Progenitor cell of endocrine pancreas (in vitro differentiated cells): ENCODE measurements at regions not wholly inside any gene's neighbourhood (a gene's known extent, or its start where the extent isn't known, plus 50 kb on each side); places are given as distances from the start of the nearest gene placed in this dataset.

ENCODE experiments used
- DNase-seq: peaks from one replicate; pipeline ENCODE4 v3.0.0; 2021; ENCODE audit warnings: low spot score; ENCODE audit not compliant: unreplicated experiment
- H3K27ac Mint-ChIP-seq: 2 replicates; pipeline ENCODE4 v1.8.0; 2021; ENCODE audit warnings: mild to moderate bottlenecking, moderate library complexity, mixed read lengths
- H3K27me3 Mint-ChIP-seq: 2 replicates; pipeline ENCODE4 v1.8.0; 2021; ENCODE audit warnings: mixed read lengths
- H3K36me3 Mint-ChIP-seq: 2 replicates; pipeline ENCODE4 v1.8.0; 2022; ENCODE audit warnings: mixed read lengths; ENCODE audit not compliant: insufficient read depth
- H3K4me1 Mint-ChIP-seq: 2 replicates; pipeline ENCODE4 v1.8.0; 2021; ENCODE audit warnings: low read depth, mixed read lengths
- H3K4me3 Mint-ChIP-seq: 2 replicates; pipeline ENCODE4 v1.8.0; 2021; ENCODE audit warnings: low read depth, mild to moderate bottlenecking, moderate library complexity, mixed read lengths
- H3K9me3 Mint-ChIP-seq: 2 replicates; pipeline ENCODE4 v1.8.0; 2021; ENCODE audit warnings: low read depth, mixed read lengths
- CTCF ChIP-seq: fragments of 200-600 bp; sonication (generic); IDR thresholded peaks from one replicate; pipeline ENCODE4 v1.5.0; 2021; ENCODE audit warnings: antibody characterized with exemption, mild to moderate bottlenecking; ENCODE audit not compliant: unreplicated experiment

- H3K9me3 Mint-ChIP-seq: peaks cover 22% of the 10 kb centered on the region
- H3K4me1 Mint-ChIP-seq: peaks cover 2% of the 10 kb centered on the region
- TF ChIP-seq CTCF: no peak
- no peak for DNase-seq
- H3K36me3 Mint-ChIP-seq: no peaks in the 10 kb centered on the region
- no peaks in the 10 kb centered on the region for H3K27me3 Mint-ChIP-seq
- no peak overlapping the region for H3K27ac Mint-ChIP-seq
- H3K4me3 Mint-ChIP-seq: no peak overlapping the region
Observed at GRCh38 chr15:95227235-95227634, 995.9 kb downstream of the MCTP2 start.

GRCh38 chr15:95228856-95229555 lies 997.6 kb downstream of the MCTP2 start:
- no peak overlapping the region for H3K4me3 Mint-ChIP-seq

GRCh38 chr15:95235033-95235432 lies 1003.7 kb downstream of the MCTP2 start:
- Mint-ChIP-seq H3K27ac (no peak overlapping the region), H3K9me3 (peaks cover 22% of the 10 kb centered on the region), H3K4me1 (peaks cover under 1% of the 10 kb centered on the region), H3K27me3 (no peaks in the 10 kb centered on the region), H3K4me3 (no peak overlapping the region), H3K36me3 (peaks cover 2% of the 10 kb centered on the region)
- TF ChIP-seq CTCF: no peak
- no peak for DNase-seq

More at GRCh38 chr15:95228856-95229555, 997.6 kb downstream of the MCTP2 start:
- no peak for DNase-seq
- TF ChIP-seq CTCF: no peak
- Mint-ChIP-seq H3K36me3 (no peaks in the 10 kb centered on the region), H3K27ac (no peak overlapping the region), H3K27me3 (no peaks in the 10 kb centered on the region), H3K4me1 (peaks cover 2% of the 10 kb centered on the region), H3K9me3 (peaks cover 20% of the 10 kb centered on the region)

- H3K27ac Mint-ChIP-seq: no peak overlapping the region
- H3K9me3 Mint-ChIP-seq: peaks cover 9% of the 10 kb centered on the region
- H3K4me1 Mint-ChIP-seq: peaks cover 1% of the 10 kb centered on the region
- no peak for DNase-seq
- H3K36me3 Mint-ChIP-seq: no peaks in the 10 kb centered on the region
- H3K27me3 Mint-ChIP-seq: no peaks in the 10 kb centered on the region
- TF ChIP-seq CTCF: no peak
- no peak overlapping the region for H3K4me3 Mint-ChIP-seq
Observed at GRCh38 chr15:95247071-95247984, 1016.0 kb downstream of the MCTP2 start.

- Mint-ChIP-seq H3K27me3 (no peaks in the 10 kb centered on the region), H3K4me1 (peaks cover 3% of the 10 kb centered on the region), H3K27ac (no peak overlapping the region), H3K9me3 (peaks cover 9% of the 10 kb centered on the region), H3K36me3 (no peaks in the 10 kb centered on the region), H3K4me3 (no peak overlapping the region)
- no peak for DNase-seq
- no peak for TF ChIP-seq CTCF
Observed at GRCh38 chr15:95249524-95249923, 1018.2 kb downstream of the MCTP2 start.
